ENCODE measurements at regions not wholly inside any gene's neighbourhood (a gene's known extent, or its start where the extent isn't known, plus 50 kb on each side); places are given as distances from the start of the nearest gene placed in this dataset.

DNA sequence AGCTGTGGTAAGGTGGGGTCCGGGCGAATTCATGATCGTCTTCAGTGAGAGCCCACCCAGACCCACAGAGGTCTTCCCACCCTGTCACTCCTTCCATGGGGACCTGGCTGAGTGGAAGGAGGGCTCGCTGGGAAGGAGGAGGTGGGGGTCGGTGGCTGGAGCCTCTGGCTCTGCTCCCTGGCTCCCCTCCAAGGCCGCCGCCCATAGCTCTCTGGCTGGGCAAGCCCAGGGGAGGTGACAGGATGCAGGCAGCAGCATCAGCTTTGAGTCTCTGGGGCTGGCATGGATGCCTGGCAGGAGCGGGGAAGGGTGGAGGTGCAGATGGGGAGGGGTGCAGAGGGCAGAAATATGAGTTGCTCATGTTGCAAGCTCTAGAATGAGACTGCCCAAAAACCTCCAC lies 147.0 kb downstream of the ENGASE start:
- Histone ChIP-seq H3K27me3 (peaks cover 18% of the 10 kb centered on the region), H3K4me1 (no peaks in the 10 kb centered on the region), H3K36me3 (no peaks in the 10 kb centered on the region), H3K9ac (ENCODE audit: low read depth in 2 of 2, low read length in 2 of 2) (no peak overlapping the region), H3K4me3 (no peak overlapping the region), H3K27ac (no peak overlapping the region), H3K9me3 (no peaks in the 10 kb centered on the region)
- TF ChIP-seq, protein P1, sequence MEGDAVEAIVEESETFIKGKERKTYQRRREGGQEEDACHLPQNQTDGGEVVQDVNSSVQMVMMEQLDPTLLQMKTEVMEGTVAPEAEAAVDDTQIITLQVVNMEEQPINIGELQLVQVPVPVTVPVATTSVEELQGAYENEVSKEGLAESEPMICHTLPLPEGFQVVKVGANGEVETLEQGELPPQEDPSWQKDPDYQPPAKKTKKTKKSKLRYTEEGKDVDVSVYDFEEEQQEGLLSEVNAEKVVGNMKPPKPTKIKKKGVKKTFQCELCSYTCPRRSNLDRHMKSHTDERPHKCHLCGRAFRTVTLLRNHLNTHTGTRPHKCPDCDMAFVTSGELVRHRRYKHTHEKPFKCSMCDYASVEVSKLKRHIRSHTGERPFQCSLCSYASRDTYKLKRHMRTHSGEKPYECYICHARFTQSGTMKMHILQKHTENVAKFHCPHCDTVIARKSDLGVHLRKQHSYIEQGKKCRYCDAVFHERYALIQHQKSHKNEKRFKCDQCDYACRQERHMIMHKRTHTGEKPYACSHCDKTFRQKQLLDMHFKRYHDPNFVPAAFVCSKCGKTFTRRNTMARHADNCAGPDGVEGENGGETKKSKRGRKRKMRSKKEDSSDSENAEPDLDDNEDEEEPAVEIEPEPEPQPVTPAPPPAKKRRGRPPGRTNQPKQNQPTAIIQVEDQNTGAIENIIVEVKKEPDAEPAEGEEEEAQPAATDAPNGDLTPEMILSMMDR (IDR thresholded peaks at IDR 0.05): no peak
- intact Hi-C loops (cut with DNase I): no loop called here
- DNase-seq: no peak

DNA sequence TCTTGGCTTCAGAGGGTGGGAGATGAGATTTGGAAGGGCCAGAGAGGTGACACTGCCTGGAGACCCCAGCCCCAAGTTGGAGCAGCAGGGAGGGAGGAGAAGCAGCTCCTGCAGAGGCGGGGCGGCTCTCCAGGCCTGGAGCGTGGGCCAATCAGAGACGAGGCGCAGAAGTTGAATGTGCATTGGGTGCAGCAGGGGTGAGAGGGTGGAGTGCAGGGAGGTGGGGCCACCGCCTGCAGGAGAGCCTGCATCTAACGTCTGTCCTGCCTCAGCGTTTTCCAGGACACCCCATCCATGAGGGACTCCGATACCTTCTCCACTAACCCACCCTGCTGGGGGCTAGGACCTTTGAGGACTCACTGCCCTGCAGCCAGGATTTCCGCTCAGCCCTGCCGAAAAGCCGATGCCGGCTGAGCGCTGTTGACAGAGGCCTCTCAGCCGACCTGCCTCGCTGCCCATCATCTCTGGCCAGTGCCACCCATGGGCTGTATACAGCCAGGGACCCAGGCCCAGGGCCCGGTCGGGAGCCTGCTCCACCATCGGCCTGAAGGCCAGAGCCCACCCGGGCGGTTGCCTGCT lies 146.2 kb downstream of the ENGASE start:
- intact Hi-C loops (cut with DNase I): no loop called here
- Histone ChIP-seq H3K36me3 (no peaks in the 10 kb centered on the region), H3K9me3 (no peaks in the 10 kb centered on the region), H3K4me1 (no peaks in the 10 kb centered on the region), H3K4me3 (no peak overlapping the region), H3K27ac (no peak overlapping the region), H3K27me3 (peaks cover 18% of the 10 kb centered on the region), H3K9ac (ENCODE audit: low read depth in 2 of 2, low read length in 2 of 2) (no peak overlapping the region)
- TF ChIP-seq, protein P1 (IDR thresholded peaks at IDR 0.05): no peak
- no peak for DNase-seq

DNA sequence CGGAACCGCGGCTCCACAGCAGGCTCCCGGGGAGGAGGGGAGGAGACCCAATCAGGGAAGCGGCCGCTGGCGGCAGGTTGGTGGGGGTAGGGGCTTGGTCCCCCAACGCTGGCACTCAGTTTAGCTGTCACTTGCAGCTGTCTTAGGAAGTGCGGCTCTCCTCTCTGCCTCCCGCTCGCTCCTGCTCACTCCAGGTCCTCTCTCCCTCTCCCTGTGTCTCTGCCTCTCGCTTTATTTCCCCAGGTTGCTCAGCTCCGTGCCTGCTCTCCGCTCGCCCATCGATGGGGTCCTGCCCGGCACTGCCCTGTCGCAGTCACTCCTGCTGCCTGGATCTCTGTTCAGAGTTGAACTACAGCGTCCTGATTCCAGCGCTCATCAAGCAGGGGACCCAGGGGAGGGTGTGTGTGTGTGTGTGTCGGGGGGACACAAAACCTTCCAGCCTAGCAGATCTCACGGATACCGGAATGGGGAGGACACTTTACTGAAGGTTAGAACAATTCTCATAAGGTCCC lies 145.6 kb downstream of the ENGASE start:
- Histone ChIP-seq H3K27me3 (peaks cover 18% of the 10 kb centered on the region), H3K9me3 (no peaks in the 10 kb centered on the region), H3K9ac (ENCODE audit: low read depth in 2 of 2, low read length in 2 of 2) (no peak overlapping the region), H3K36me3 (no peaks in the 10 kb centered on the region), H3K4me3 (no peak overlapping the region), H3K27ac (no peak overlapping the region), H3K4me1 (no peaks in the 10 kb centered on the region)
- intact Hi-C loops (cut with DNase I): no loop called here
- DNase-seq: no peak
- TF ChIP-seq, protein P1 (IDR thresholded peaks at IDR 0.05): no peak

- Histone ChIP-seq H3K9me3 (no peaks in the 10 kb centered on the region), H3K27ac (no peak overlapping the region), H3K4me1 (no peaks in the 10 kb centered on the region), H3K27me3 (peaks cover 18% of the 10 kb centered on the region), H3K9ac (ENCODE audit: low read depth in 2 of 2, low read length in 2 of 2) (no peak overlapping the region), H3K36me3 (no peaks in the 10 kb centered on the region), H3K4me3 (no peak overlapping the region)
- no peak for DNase-seq
- intact Hi-C loops (cut with DNase I): no loop called here
- TF ChIP-seq, protein P1 (IDR thresholded peaks at IDR 0.05): no peak
These were observed 144.7 kb downstream of the ENGASE start for GRCh38 chr17:79219208-79219935.

DNA sequence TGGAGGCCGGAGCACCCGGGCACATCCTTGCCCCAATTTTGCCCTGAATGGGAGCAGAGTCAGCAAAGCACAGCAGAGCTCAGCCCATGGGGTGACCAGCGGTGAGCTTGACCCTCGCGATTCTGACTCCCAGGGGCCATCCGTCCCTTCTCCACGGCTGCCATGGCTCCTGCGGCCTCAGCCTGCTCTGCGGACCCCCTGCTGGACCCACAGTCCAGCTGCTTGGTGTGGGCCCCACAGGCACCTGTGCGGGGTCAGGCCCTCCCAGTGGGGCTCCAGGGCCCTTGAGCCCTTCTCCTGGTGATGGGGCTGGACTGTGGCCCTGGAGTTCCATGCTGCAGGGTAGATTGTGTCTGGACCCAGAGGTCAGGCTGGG lies 144.2 kb downstream of the ENGASE start:
- intact Hi-C loops (cut with DNase I): no loop called here
- peaks cover 18% of the 10 kb centered on the region for H3K27me3 ChIP-seq
- H3K4me1 ChIP-seq: no peaks in the 10 kb centered on the region
- H3K27ac ChIP-seq: no peak overlapping the region
- H3K36me3 ChIP-seq: no peaks in the 10 kb centered on the region
- no peak overlapping the region for H3K4me3 ChIP-seq
- no peaks in the 10 kb centered on the region for H3K9me3 ChIP-seq
- TF ChIP-seq, protein P1 (IDR thresholded peaks at IDR 0.05): no peak
- H3K9ac ChIP-seq (ENCODE audit: low read depth in 2 of 2, low read length in 2 of 2): no peak overlapping the region
- DNase-seq: no peak
